ENCODE measurements at regions not wholly inside any gene's neighbourhood (a gene's known extent, or its start where the extent isn't known, plus 50 kb on each side); places are given as distances from the start of the nearest gene placed in this dataset.
A peak's percentile ranks its signal among the peaks of the same experiment; 100 is the strongest.

- Histone ChIP-seq H3K9me3 (no peaks in the 10 kb centered on the region), H3K27ac (no peak overlapping the region), H3K36me3 (no peaks in the 10 kb centered on the region), H3K27me3 (no peaks in the 10 kb centered on the region), H3K4me3 (no peak overlapping the region), H3K4me1 (no peaks in the 10 kb centered on the region)
- 71% methylated on average over 16 of the region's 21 CpGs for WGBS (ENCODE audit: insufficient coverage, low coverage, low lambda C conversion rate, missing lambda C conversion rate)
- intact Hi-C loops (cut with DNase I): no loop called here
- no peak for TF ChIP-seq CTCF (IDR thresholded peaks at IDR 0.05)
- no peak for TF ChIP-seq POLR2A (IDR thresholded peaks at IDR 0.05)
- DNase-seq: peak in 2 of 3 donors; percentile 5 to 19
- no peak for ATAC-seq
These were observed 235.6 kb downstream of the NPHP4 start for GRCh38 chr1:5756434-5757186.

- H3K9me3 ChIP-seq: no peaks in the 10 kb centered on the region
- DNase-seq (peak in 1 of 3 donors; percentile 32), ATAC-seq (no peak)
- no CpG with 5 or more reads among the region's 16 CpGs for WGBS (ENCODE audit: insufficient coverage, low coverage, low lambda C conversion rate, missing lambda C conversion rate)
- no peaks in the 10 kb centered on the region for H3K4me1 ChIP-seq
- TF ChIP-seq POLR2A (IDR thresholded peaks at IDR 0.05) (no peak), CTCF (IDR thresholded peaks at IDR 0.05) (no peak)
- no peak overlapping the region for H3K4me3 ChIP-seq
- H3K36me3 ChIP-seq: no peaks in the 10 kb centered on the region
- intact Hi-C loops (cut with DNase I): no loop called here
- no peaks in the 10 kb centered on the region for H3K27me3 ChIP-seq
- H3K27ac ChIP-seq: no peak overlapping the region
These were observed 236.6 kb downstream of the NPHP4 start for GRCh38 chr1:5755552-5756125.

GRCh38 chr1:5754817-5755551 is 237.2 kb downstream of the NPHP4 start:
- TF ChIP-seq POLR2A (IDR thresholded peaks at IDR 0.05) (no peak), CTCF (IDR thresholded peaks at IDR 0.05) (no peak)
- H3K27me3 ChIP-seq: no peaks in the 10 kb centered on the region
- 73% methylated on average over 6 of the region's 14 CpGs for WGBS (ENCODE audit: insufficient coverage, low coverage, low lambda C conversion rate, missing lambda C conversion rate)
- H3K27ac ChIP-seq: no peak overlapping the region
- intact Hi-C loops (cut with DNase I): no loop called here
- H3K4me1 ChIP-seq: no peaks in the 10 kb centered on the region
- H3K9me3 ChIP-seq: no peaks in the 10 kb centered on the region
- ATAC-seq (no peak), DNase-seq (peak in 2 of 3 donors; percentile 12 to 48)
- no peak overlapping the region for H3K4me3 ChIP-seq
- H3K36me3 ChIP-seq: no peaks in the 10 kb centered on the region

- intact Hi-C loops (cut with DNase I): no loop called here
- H3K9me3 ChIP-seq: no peaks in the 10 kb centered on the region
These were observed 238.4 kb downstream of the NPHP4 start for GRCh38 chr1:5753549-5754421.

More at GRCh38 chr1:5753549-5754421, 238.4 kb downstream of the NPHP4 start:
- Histone ChIP-seq H3K4me1 (no peaks in the 10 kb centered on the region), H3K36me3 (no peaks in the 10 kb centered on the region), H3K4me3 (no peak overlapping the region), H3K27ac (no peak overlapping the region), H3K27me3 (no peaks in the 10 kb centered on the region)
- ATAC-seq (no peak), DNase-seq (peak in 2 of 3 donors; percentile 16 to 35)
- 37% methylated on average over 7 of the region's 23 CpGs for WGBS (ENCODE audit: insufficient coverage, low coverage, low lambda C conversion rate, missing lambda C conversion rate)
- TF ChIP-seq CTCF (IDR thresholded peaks at IDR 0.05) (no peak), POLR2A (IDR thresholded peaks at IDR 0.05) (no peak)

Measured in right lobe of liver (tissue), 6 donors.